ENCODE measurements at regions not wholly inside any gene's neighbourhood (a gene's known extent, or its start where the extent isn't known, plus 50 kb on each side); places are given as distances from the start of the nearest gene placed in this dataset.

DNA sequence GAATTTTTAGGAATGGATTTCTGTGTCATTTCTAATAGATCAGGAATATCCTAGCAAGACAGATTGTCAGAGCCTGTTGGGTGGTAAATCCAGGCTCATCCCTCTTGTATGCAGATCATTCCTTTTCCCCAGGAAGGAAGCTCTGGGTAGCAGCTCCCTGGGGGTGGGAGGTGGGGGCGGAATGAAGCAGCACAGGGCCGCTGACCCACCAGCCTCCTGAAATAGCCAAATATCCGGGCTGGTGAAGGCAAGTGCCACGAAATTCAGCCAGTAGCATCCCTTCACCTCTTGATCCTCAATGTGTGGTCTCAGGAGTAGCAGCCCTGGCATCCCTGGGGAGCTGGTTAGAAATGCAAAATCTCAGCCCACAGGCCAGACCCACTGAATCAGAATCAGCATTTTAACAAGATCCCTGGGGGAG lies 256.9 kb downstream of the LRFN2 start:
- CTCF ChIA-PET (ENCODE audit: low intra/inter-chr PET ratio, low total read pairs): no interaction called here
- Histone ChIP-seq H3K4me3 (replicated peaks in 1 of 3; ENCODE audit: insufficient read depth in 1 of 3, low read depth in 2 of 3, low read length in 3 of 3) (no peak overlapping the region), H2AFZ (ENCODE audit: low read length) (no peak overlapping the region), H3K27me3 (ENCODE audit: control insufficient read depth in 1 of 2, insufficient read depth in 2 of 2, low read length in 2 of 2) (no peaks in the 10 kb centered on the region; a peak in 2 of 5 replicates), H3K4me1 (ENCODE audit: insufficient read depth, low read length) (no peaks in the 10 kb centered on the region), H3K36me3 (replicated peaks in 1 of 2; ENCODE audit: control insufficient read depth in 1 of 2, insufficient read depth in 2 of 2, low read length in 2 of 2) (no peaks in the 10 kb centered on the region), H3K9me3 (ENCODE audit: low read length) (no peaks in the 10 kb centered on the region), H4K20me1 (ENCODE audit: insufficient read depth, low read length) (no peaks in the 10 kb centered on the region), H3K79me2 (ENCODE audit: insufficient read depth, low read length) (no peaks in the 10 kb centered on the region), H3K27ac (ENCODE audit: extremely low read length, insufficient read depth, low read length) (no peak overlapping the region), H3K4me2 (ENCODE audit: low read depth, low read length) (no peak overlapping the region), H3K9ac (ENCODE audit: insufficient read depth, low read depth, low read length) (no peak overlapping the region)
- intact Hi-C loops (cut with micrococcal nuclease; ENCODE audit: unreplicated experiment): no loop called here
- ATAC-seq (no peak), DNase-seq (ENCODE audit: low spot score) (no peak), FAIRE-seq (no peak)
- TF ChIP-seq THAP11 (CRISPR knock-in tag; IDR thresholded peaks at IDR 0.05): no peak
- TF ChIP-seq ZNF883 (CRISPR knock-in tag; IDR thresholded peaks at IDR 0.05; ENCODE audit: not compliant biosample characterization): no peak
- TF ChIP-seq ZKSCAN8 (CRISPR knock-in tag; IDR thresholded peaks at IDR 0.05; ENCODE audit: borderline replicate concordance): no peak
- TF ChIP-seq, protein P1, sequence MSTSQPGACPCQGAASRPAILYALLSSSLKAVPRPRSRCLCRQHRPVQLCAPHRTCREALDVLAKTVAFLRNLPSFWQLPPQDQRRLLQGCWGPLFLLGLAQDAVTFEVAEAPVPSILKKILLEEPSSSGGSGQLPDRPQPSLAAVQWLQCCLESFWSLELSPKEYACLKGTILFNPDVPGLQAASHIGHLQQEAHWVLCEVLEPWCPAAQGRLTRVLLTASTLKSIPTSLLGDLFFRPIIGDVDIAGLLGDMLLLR (CRISPR knock-in tag; IDR thresholded peaks at IDR 0.05): no peak
- TF ChIP-seq, protein P2, sequence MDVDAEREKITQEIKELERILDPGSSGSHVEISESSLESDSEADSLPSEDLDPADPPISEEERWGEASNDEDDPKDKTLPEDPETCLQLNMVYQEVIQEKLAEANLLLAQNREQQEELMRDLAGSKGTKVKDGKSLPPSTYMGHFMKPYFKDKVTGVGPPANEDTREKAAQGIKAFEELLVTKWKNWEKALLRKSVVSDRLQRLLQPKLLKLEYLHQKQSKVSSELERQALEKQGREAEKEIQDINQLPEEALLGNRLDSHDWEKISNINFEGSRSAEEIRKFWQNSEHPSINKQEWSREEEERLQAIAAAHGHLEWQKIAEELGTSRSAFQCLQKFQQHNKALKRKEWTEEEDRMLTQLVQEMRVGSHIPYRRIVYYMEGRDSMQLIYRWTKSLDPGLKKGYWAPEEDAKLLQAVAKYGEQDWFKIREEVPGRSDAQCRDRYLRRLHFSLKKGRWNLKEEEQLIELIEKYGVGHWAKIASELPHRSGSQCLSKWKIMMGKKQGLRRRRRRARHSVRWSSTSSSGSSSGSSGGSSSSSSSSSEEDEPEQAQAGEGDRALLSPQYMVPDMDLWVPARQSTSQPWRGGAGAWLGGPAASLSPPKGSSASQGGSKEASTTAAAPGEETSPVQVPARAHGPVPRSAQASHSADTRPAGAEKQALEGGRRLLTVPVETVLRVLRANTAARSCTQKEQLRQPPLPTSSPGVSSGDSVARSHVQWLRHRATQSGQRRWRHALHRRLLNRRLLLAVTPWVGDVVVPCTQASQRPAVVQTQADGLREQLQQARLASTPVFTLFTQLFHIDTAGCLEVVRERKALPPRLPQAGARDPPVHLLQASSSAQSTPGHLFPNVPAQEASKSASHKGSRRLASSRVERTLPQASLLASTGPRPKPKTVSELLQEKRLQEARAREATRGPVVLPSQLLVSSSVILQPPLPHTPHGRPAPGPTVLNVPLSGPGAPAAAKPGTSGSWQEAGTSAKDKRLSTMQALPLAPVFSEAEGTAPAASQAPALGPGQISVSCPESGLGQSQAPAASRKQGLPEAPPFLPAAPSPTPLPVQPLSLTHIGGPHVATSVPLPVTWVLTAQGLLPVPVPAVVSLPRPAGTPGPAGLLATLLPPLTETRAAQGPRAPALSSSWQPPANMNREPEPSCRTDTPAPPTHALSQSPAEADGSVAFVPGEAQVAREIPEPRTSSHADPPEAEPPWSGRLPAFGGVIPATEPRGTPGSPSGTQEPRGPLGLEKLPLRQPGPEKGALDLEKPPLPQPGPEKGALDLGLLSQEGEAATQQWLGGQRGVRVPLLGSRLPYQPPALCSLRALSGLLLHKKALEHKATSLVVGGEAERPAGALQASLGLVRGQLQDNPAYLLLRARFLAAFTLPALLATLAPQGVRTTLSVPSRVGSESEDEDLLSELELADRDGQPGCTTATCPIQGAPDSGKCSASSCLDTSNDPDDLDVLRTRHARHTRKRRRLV (CRISPR knock-in tag; IDR thresholded peaks at IDR 0.05): no peak
- TF ChIP-seq ZNF331 (CRISPR knock-in tag; IDR thresholded peaks at IDR 0.05): no peak
- no peak for TF ChIP-seq FOXK2 (IDR thresholded peaks at IDR 0.05)
- no peak for TF ChIP-seq ZNF292 (CRISPR knock-in tag; IDR thresholded peaks at IDR 0.05; ENCODE audit: borderline replicate concordance, low read depth)
- TF ChIP-seq FLYWCH1 (CRISPR knock-in tag; IDR thresholded peaks at IDR 0.05): no peak
- no peak for TF ChIP-seq ARNT (IDR thresholded peaks at IDR 0.05)
- TF ChIP-seq, protein P3, sequence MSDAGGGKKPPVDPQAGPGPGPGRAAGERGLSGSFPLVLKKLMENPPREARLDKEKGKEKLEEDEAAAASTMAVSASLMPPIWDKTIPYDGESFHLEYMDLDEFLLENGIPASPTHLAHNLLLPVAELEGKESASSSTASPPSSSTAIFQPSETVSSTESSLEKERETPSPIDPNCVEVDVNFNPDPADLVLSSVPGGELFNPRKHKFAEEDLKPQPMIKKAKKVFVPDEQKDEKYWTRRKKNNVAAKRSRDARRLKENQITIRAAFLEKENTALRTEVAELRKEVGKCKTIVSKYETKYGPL (CRISPR knock-in tag; IDR thresholded peaks at IDR 0.05): no peak
- TF ChIP-seq ZNF251 (CRISPR knock-in tag; IDR thresholded peaks at IDR 0.05): no peak
- no peak for TF ChIP-seq SYNCRIP (IDR thresholded peaks at IDR 0.05; ENCODE audit: insufficient read depth, low read depth, low read length)
- TF ChIP-seq MTF1 (CRISPR knock-in tag; IDR thresholded peaks at IDR 0.05): no peak
- TF ChIP-seq, protein P4, sequence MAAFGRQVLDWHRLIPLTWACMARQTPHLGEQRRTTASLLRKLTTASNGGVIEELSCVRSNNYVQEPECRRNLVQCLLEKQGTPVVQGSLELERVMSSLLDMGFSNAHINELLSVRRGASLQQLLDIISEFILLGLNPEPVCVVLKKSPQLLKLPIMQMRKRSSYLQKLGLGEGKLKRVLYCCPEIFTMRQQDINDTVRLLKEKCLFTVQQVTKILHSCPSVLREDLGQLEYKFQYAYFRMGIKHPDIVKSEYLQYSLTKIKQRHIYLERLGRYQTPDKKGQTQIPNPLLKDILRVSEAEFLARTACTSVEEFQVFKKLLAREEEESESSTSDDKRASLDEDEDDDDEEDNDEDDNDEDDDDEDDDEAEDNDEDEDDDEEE (CRISPR knock-in tag; IDR thresholded peaks at IDR 0.05): no peak
- no peak for TF ChIP-seq JUNB (CRISPR knock-in tag; IDR thresholded peaks at IDR 0.05; ENCODE audit: borderline replicate concordance)
- no peak for TF ChIP-seq IKZF4 (CRISPR knock-in tag; IDR thresholded peaks at IDR 0.05; ENCODE audit: borderline replicate concordance, low read depth, not compliant biosample characterization)
- in situ Hi-C loops (cut with HindIII; ENCODE audit: extremely low pct_ligation_motif_present, low pct_unique_long_range_greater_than_20kb): loop anchor here (25.0 kb wide), 1 partner anchor 707 kb away; the partner anchor contains the start of genes TSPO2 and UNC5CL
- BruUV-seq (replicated peaks): no TSS peak
- POLR2A ChIA-PET: no interaction called here
- whole genome bisulfite sequencing (ENCODE audit: low lambda C conversion rate): 0% methylated on average over 2 of the region's 4 CpGs
